Ovary (tissue), 3 donors: ENCODE measurements at regions not wholly inside any gene's neighbourhood (a gene's known extent, or its start where the extent isn't known, plus 50 kb on each side); places are given as distances from the start of the nearest gene placed in this dataset.

Source experiments
- EP300 ChIP-seq: sonication (generic); formaldehyde crosslinking; IDR thresholded peaks from one replicate; pipeline ENCODE4 v1.6.1; 2017; ENCODE audit warnings: antibody characterized with exemption
- POLR2A ChIP-seq: fragments of 450-650 bp; IDR thresholded peaks from one replicate; pipeline ENCODE4 v1.6.1; 2017; ENCODE audit warnings: antibody characterized with exemption, mild to moderate bottlenecking, moderate library complexity
- TF ChIP-seq, protein P1 (sequence below), 3 donors: fragments of 450-650 bp in 2 of 3; fragments of 200-600 bp in 1 of 3; IDR thresholded peaks; one replicate each; pipeline versions ENCODE4 v1.5.1 to v1.8.0; 2016 to 2022; ENCODE audit warnings: antibody characterized with exemption in 3 of 3, mild to moderate bottlenecking in 1 of 3
- donor health status: DM: no; HTN: no; CAD: no.

DNA sequence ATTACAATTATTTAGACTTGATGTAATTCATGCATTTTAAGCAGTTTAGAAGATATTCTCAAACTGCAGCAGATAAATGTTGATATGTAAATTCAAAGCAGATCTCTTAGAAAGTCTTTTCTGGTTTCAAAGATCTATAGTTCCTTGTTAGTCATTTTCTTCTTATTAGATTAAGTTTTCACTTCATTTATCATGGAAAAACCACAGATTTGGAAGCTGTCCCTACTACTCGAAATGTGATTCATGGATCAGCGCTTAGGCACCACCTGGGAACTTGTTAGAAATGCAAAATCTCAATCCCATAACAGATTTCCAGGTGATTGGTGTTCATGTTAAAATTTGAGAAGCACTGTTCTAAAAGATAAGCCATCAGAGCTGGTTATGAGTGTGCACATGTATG is 92.8 kb upstream of the CDH2 start:
- TF ChIP-seq, protein P1, sequence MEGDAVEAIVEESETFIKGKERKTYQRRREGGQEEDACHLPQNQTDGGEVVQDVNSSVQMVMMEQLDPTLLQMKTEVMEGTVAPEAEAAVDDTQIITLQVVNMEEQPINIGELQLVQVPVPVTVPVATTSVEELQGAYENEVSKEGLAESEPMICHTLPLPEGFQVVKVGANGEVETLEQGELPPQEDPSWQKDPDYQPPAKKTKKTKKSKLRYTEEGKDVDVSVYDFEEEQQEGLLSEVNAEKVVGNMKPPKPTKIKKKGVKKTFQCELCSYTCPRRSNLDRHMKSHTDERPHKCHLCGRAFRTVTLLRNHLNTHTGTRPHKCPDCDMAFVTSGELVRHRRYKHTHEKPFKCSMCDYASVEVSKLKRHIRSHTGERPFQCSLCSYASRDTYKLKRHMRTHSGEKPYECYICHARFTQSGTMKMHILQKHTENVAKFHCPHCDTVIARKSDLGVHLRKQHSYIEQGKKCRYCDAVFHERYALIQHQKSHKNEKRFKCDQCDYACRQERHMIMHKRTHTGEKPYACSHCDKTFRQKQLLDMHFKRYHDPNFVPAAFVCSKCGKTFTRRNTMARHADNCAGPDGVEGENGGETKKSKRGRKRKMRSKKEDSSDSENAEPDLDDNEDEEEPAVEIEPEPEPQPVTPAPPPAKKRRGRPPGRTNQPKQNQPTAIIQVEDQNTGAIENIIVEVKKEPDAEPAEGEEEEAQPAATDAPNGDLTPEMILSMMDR (IDR thresholded peaks at IDR 0.05), result no peak
- TF ChIP-seq POLR2A, result no peak
- no peak for TF ChIP-seq EP300
